HCT116 (cell line): ENCODE measurements at regions not wholly inside any gene's neighbourhood (a gene's known extent, or its start where the extent isn't known, plus 50 kb on each side); places are given as distances from the start of the nearest gene placed in this dataset.

ENCODE experiments used
- ATAC-seq: fragments of 200-7000 bp; cut with Tn5 transposase; 2 replicates; pipeline ENCODE4 v1.9.1; 2020; ENCODE audit warnings: mild to moderate bottlenecking, moderate library complexity
- BruUV-seq: library from RNA; stranded (reverse); fragments of 400-500 nt; replicated peaks from 2 replicates; lab custom pipeline; 2021; lab: Mats Ljungman, UMichigan
- CTCF ChIA-PET: fragments of 300-600 bp; sonication (Branson Sonifier 250); formaldehyde crosslinking; loops from one replicate; lab custom pipeline; 2021; ENCODE audit warnings: antibody characterized with exemption; lab: Charles Lee
- POLR2A ChIA-PET: fragments of 300-600, 350-600 bp; sonication (Branson Sonifier 250); formaldehyde crosslinking; loops from one replicate; lab custom pipeline; 2021; ENCODE audit warnings: antibody characterized with exemption; lab: Charles Lee
- RAD21 ChIA-PET, 2 experiments: fragments of 300-600 bp; sonication (Branson Sonifier 250); formaldehyde crosslinking; loops; one replicate each; lab custom pipeline; 2023; ENCODE audit warnings: low total read pairs in 2 of 2; ENCODE audit not compliant: uncharacterized antibody in 2 of 2, unreplicated experiment in 2 of 2, low non-redundant PET in 1 of 2; lab: Charles Lee
- DNase-seq: peaks from one replicate; pipeline ENCODE4 v3.0.0-alpha.2; 2010; ENCODE audit warnings: low read depth, low spot score
- H2AFZ ChIP-seq: fragments of 200-600 bp; shearing (Covaris generic), sonication (generic); 2 replicates; pipeline ENCODE4 v1.6.1; 2017; ENCODE audit warnings: low read depth, mixed run types, mixed read lengths, antibody characterized with exemption, low read length; ENCODE audit not compliant: poor library complexity, severe bottlenecking
- H3K27ac ChIP-seq: 2 replicates; pipeline ENCODE4 v1.5.1; 2012; ENCODE audit warnings: low read depth, low read length
- H3K27me3 ChIP-seq: fragments of 200-600 bp; sonication (generic); 2 replicates; pipeline ENCODE4 v1.6.1; 2016; ENCODE audit warnings: mixed run types, low read length, mixed read lengths; ENCODE audit not compliant: insufficient read depth
- H3K36me3 ChIP-seq, 2 experiments: fragments of 200-500 bp in 1 of 2; fragments of 200-600 bp in 1 of 2; sonication (Bioruptor generic) in 1 of 2; sonication (generic) in 1 of 2; 2 replicates each; pipeline versions ENCODE4 v1.5.1 to v1.6.1; 2014 to 2016; ENCODE audit warnings: low read length in 2 of 2, inconsistent platforms in 1 of 2, mixed read lengths in 1 of 2, mixed run types in 1 of 2; ENCODE audit not compliant: insufficient read depth in 2 of 2, control insufficient read depth in 1 of 2
- H3K4me1 ChIP-seq, 2 experiments: fragments of 200-600 bp in 1 of 2; sonication (generic) in 1 of 2; 2 replicates each; pipeline versions ENCODE4 v1.5.1 to v1.6.1; 2012 to 2017; ENCODE audit warnings: low read length in 2 of 2, inconsistent platforms in 1 of 2, mild to moderate bottlenecking in 1 of 2, mixed read lengths in 1 of 2, mixed run types in 1 of 2, moderate library complexity in 1 of 2; ENCODE audit not compliant: insufficient read depth in 2 of 2, control insufficient read depth in 1 of 2
- H3K4me2 ChIP-seq: fragments of 200-600 bp; sonication (generic); 2 replicates; pipeline ENCODE4 v1.6.1; 2017; ENCODE audit warnings: mixed run types, low read length, mixed read lengths
- H3K4me3 ChIP-seq, 2 experiments: fragments of 200-600 bp in 1 of 2; sonication (generic) in 1 of 2; replicated peaks in 1 of 2; 2 replicates each; pipeline ENCODE4 v1.5.1; 2011 to 2016; ENCODE audit warnings: low read length in 2 of 2, control low read depth in 1 of 2, low read depth in 1 of 2, mild to moderate bottlenecking in 1 of 2, mixed read lengths in 1 of 2, mixed run types in 1 of 2
- H3K79me2 ChIP-seq: fragments of 200-600 bp; sonication (generic); 2 replicates; pipeline ENCODE4 v1.6.1; 2017; ENCODE audit warnings: mild to moderate bottlenecking, mixed run types, low read length, moderate library complexity, mixed read lengths; ENCODE audit not compliant: insufficient read depth
- H3K9ac ChIP-seq: fragments of 200-600 bp; sonication (generic); 2 replicates; pipeline ENCODE4 v1.6.1; 2016; ENCODE audit warnings: low read length, mixed read lengths
- H3K9me2 ChIP-seq: fragments of 200-600 bp; sonication (generic), shearing (Covaris generic); 2 replicates; pipeline ENCODE4 v1.6.1; 2017; ENCODE audit warnings: mixed run types, mild to moderate bottlenecking, moderate library complexity; ENCODE audit not compliant: insufficient read depth
- H3K9me3 ChIP-seq, 2 experiments: fragments of 200-500 bp in 1 of 2; fragments of 200-600 bp in 1 of 2; sonication (Bioruptor generic) in 1 of 2; sonication (generic) in 1 of 2; 2 replicates each; pipeline ENCODE4 v1.6.1; 2014 to 2017; ENCODE audit warnings: low read length in 2 of 2, mixed read lengths in 2 of 2, inconsistent platforms in 1 of 2, low read depth in 1 of 2, mild to moderate bottlenecking in 1 of 2, mixed run types in 1 of 2, moderate library complexity in 1 of 2; ENCODE audit not compliant: control insufficient read depth in 1 of 2, insufficient read depth in 1 of 2
- H4K20me1 ChIP-seq: fragments of 200-600 bp; sonication (generic), shearing (Covaris generic); 2 replicates; pipeline ENCODE4 v1.6.1; 2017; ENCODE audit warnings: mixed run types, mild to moderate bottlenecking, moderate library complexity; ENCODE audit not compliant: insufficient read depth
- CBX3 ChIP-seq: IDR thresholded peaks from 2 replicates; pipeline ENCODE4 v1.6.1; 2012; ENCODE audit warnings: low read depth
- ELF1 ChIP-seq: IDR thresholded peaks from 2 replicates; pipeline ENCODE4 v1.6.1; 2012; ENCODE audit warnings: low read depth, borderline replicate concordance
- EZH2phosphoT487 ChIP-seq: fragments of 200-600 bp; IDR thresholded peaks from 2 replicates; pipeline ENCODE4 v1.6.1; 2018; ENCODE audit warnings: antibody characterized with exemption, borderline replicate concordance
- SIN3A ChIP-seq: IDR thresholded peaks from 2 replicates; pipeline ENCODE4 v1.6.1; 2012; ENCODE audit warnings: low read depth
- SP1 ChIP-seq: IDR thresholded peaks from 2 replicates; pipeline ENCODE4 v1.6.1; 2012; ENCODE audit warnings: low read depth
- intact Hi-C: fragments of 100-400 bp; cut with micrococcal nuclease; formaldehyde crosslinking; loops from 2 replicates; pipeline ENCODE4 v1.10.0; 2022
- TF ChIP-seq, protein P1 (sequence below): IDR thresholded peaks from 2 replicates; pipeline ENCODE4 v1.6.1; 2012; ENCODE audit warnings: low read depth

- no peak for TF ChIP-seq ELF1
- TF ChIP-seq SIN3A, result no peak
- TF ChIP-seq, protein P1, sequence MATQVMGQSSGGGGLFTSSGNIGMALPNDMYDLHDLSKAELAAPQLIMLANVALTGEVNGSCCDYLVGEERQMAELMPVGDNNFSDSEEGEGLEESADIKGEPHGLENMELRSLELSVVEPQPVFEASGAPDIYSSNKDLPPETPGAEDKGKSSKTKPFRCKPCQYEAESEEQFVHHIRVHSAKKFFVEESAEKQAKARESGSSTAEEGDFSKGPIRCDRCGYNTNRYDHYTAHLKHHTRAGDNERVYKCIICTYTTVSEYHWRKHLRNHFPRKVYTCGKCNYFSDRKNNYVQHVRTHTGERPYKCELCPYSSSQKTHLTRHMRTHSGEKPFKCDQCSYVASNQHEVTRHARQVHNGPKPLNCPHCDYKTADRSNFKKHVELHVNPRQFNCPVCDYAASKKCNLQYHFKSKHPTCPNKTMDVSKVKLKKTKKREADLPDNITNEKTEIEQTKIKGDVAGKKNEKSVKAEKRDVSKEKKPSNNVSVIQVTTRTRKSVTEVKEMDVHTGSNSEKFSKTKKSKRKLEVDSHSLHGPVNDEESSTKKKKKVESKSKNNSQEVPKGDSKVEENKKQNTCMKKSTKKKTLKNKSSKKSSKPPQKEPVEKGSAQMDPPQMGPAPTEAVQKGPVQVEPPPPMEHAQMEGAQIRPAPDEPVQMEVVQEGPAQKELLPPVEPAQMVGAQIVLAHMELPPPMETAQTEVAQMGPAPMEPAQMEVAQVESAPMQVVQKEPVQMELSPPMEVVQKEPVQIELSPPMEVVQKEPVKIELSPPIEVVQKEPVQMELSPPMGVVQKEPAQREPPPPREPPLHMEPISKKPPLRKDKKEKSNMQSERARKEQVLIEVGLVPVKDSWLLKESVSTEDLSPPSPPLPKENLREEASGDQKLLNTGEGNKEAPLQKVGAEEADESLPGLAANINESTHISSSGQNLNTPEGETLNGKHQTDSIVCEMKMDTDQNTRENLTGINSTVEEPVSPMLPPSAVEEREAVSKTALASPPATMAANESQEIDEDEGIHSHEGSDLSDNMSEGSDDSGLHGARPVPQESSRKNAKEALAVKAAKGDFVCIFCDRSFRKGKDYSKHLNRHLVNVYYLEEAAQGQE, result no peak
- no peak for TF ChIP-seq EZH2phosphoT487
- TF ChIP-seq SP1, result no peak
- TF ChIP-seq CBX3, result no peak
- no peaks in the 10 kb centered on the region for H3K9me2 ChIP-seq
- BruUV-seq, result no TSS peak
- H3K27ac ChIP-seq, result no peak overlapping the region
- H3K9me3 ChIP-seq, result no peaks in the 10 kb centered on the region
- ChIA-PET POLR2A (interaction anchor here (1.2 kb wide), 1 partner anchor 15 kb away, joined by 3 read pairs; no protein-coding TSS in a partner anchor), RAD21 (no interaction called here), CTCF (no interaction called here)
- H3K79me2 ChIP-seq, result no peaks in the 10 kb centered on the region
- no peak for DNase-seq
- H4K20me1 ChIP-seq, result no peaks in the 10 kb centered on the region
- no peak overlapping the region for H3K4me2 ChIP-seq
- H3K4me1 ChIP-seq, result no peaks in the 10 kb centered on the region
- no peak overlapping the region for H3K4me3 ChIP-seq
- H3K36me3 ChIP-seq, result no peaks in the 10 kb centered on the region
- no peak overlapping the region for H2AFZ ChIP-seq
- no peak overlapping the region for H3K9ac ChIP-seq
- no peak for ATAC-seq
- H3K27me3 ChIP-seq, result no peaks in the 10 kb centered on the region
- intact Hi-C loops, result no loop called here
Measured at GRCh38 chr3:194973366-194974000, 287.8 kb downstream of the FAM43A start.
